Heart left ventricle (tissue), 16 donors: ENCODE measurements at regions not wholly inside any gene's neighbourhood (a gene's known extent, or its start where the extent isn't known, plus 50 kb on each side); places are given as distances from the start of the nearest gene placed in this dataset.

Experiments used
- ATAC-seq, 4 donors: fragments of 200-7000 bp; cut with Tn5 transposase; one replicate each; pipeline ENCODE4 v1.9.1; 2020 to 2022; ENCODE audit warnings: moderate library complexity in 4 of 4, mild to moderate bottlenecking in 3 of 4, moderate number of reproducible peaks in 1 of 4
- DNase-seq, 5 donors: peaks; one replicate each; pipeline ENCODE4 v3.0.0-alpha.2; 2020
- H3K27ac ChIP-seq, 12 donors: fragments of 200-600 bp; sonication (generic) in 4 of 12; one replicate each; pipeline versions ENCODE4 v1.5.0 to v1.8.0; 2016 to 2022; ENCODE audit warnings: mild to moderate bottlenecking in 2 of 12
- H3K27me3 ChIP-seq, 9 donors: fragments of 200-600 bp; sonication (generic) in 2 of 9; one replicate each; pipeline versions ENCODE4 v1.5.1 to v1.8.0; 2016 to 2022; ENCODE audit warnings: mild to moderate bottlenecking in 3 of 9
- H3K36me3 ChIP-seq, 9 donors: fragments of 200-600 bp; sonication (generic) in 2 of 9; one replicate each; pipeline versions ENCODE4 v1.5.0 to v1.8.0; 2018 to 2022; ENCODE audit warnings: mild to moderate bottlenecking in 2 of 9
- H3K4me1 ChIP-seq, 12 donors: fragments of 200-600 bp; sonication (generic) in 4 of 12; one replicate each; pipeline versions ENCODE4 v1.5.0 to v1.8.0; 2016 to 2022; ENCODE audit warnings: mild to moderate bottlenecking in 3 of 12
- H3K4me3 ChIP-seq, 12 donors: fragments of 200-600 bp; sonication (generic) in 4 of 12; one replicate each; pipeline versions ENCODE4 v1.5.0 to v1.8.0; 2017 to 2022; ENCODE audit warnings: mild to moderate bottlenecking in 9 of 12, moderate library complexity in 4 of 12
- H3K9me3 ChIP-seq, 12 donors: fragments of 200-600 bp; sonication (generic) in 4 of 12; one replicate each; pipeline versions ENCODE4 v1.5.0 to v1.8.0; 2016 to 2022; ENCODE audit warnings: mild to moderate bottlenecking in 1 of 12
- CTCF ChIP-seq, 12 donors: fragments of 200-600 bp; sonication (generic) in 4 of 12; IDR thresholded peaks; one replicate each; pipeline versions ENCODE4 v1.5.0 to v1.8.0; 2018 to 2022; ENCODE audit warnings: antibody characterized with exemption in 12 of 12, mild to moderate bottlenecking in 5 of 12
- POLR2A ChIP-seq, 2 donors: fragments of 450-650 bp; IDR thresholded peaks; one replicate each; pipeline ENCODE4 v1.6.1; 2017; ENCODE audit warnings: antibody characterized with exemption in 2 of 2, mild to moderate bottlenecking in 2 of 2, moderate library complexity in 2 of 2
- WGBS, 4 donors: extraction: QIAGEN DNeasy Blood & Tissue Kit in 2 of 4; methylation state at CpG; one replicate each; pipeline versions ENCODE4 v1.1.5 to v1.1.7; 2013 to 2018; 5-methylcytosine and 5-hydroxymethylcytosine counted together
- intact Hi-C, 10 donors: fragments of 100-400 bp; cut with DNase I; formaldehyde crosslinking; loops; one replicate each; pipeline versions ENCODE4 v1.11.1 to v1.14.2; 2022
- donor health status: ischemic (EF 13 %, LVEDD 7.1; RV severe dilation, severe dysfunction).
- donor health status: healthy with polysubstance abuse.
- donor health status: DM: no; HTN: yes; CAD: no.
- donor health status: DM: no; HTN: no; CAD: no.
- donor health status: ischemic (EF 25% LVEDD 6.9; RV normal size, moderate dysfunction).
- donor health status: ischemic (EF 25% LVEDD 5.7; RV mildly dilated, moderate dysfunction).
- donor health status: healthy.
- donor health status: DM: yes; HTN: yes; CAD: no.
- donor health status: ischemic (EF 35%, LVEDD 5.7; RV mildly dilated, moderate dysfunction).
- donor health status: nonischemic (EF 11% LVEDD 7.7; RV severe dilation, severe dysfunction).
- donor health status: DM: yes; HTN: yes; CAD: no.
- donor health status: PGD.
- donor health status: ischemic (EF 29% LVEDD 5.4; RV normal size, mild dysfunction).
- donor health status: nonischemic (EF 23%, LVEDD 6.1; RV moderate dilation, normal function).

DNA sequence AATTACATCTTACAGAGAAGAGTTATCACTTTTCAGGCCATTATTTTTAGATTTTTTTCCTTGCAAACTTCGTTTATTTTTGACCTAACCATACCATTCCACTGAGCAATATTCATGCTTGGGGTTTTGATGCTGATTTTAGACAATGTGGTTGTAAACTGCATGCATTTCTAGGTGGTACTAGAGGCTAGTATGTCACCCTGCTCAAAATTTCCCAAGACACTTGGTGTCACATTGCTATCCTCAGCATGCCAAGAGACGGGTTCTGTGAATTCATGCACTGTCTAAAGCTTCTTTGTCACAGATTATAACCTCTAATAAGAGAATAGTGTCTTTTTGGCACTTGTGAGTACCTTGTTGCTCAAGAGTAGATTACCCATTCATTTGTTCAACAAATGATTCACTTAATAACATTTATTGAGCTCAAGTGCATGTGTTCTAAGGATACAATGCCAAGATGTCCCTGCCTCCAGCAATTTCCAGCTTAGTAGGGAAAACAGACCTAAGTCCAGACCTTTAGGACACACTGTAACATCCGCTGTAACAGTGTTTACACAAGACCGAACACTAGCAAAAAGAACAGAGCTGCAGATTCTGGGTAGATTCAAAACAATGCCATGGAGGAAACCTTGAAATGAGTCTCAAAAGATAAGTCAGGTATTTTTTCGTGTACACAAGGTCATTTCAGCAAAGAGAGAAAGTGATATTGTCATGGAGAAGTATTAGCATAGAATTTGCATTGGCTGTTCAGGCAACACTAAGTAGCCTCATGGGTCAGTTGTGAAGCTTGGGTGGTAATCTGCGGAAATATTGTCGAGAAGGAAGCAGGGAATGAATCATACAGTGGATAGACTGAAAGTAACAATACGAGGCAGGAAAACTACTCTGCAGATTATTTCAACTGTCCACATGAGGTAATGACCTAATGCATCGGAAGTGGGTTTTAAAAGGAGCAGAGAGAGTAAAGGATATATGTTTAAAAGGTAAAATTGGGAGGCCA is 515.1 kb upstream of the ZFP42 start:
- Histone ChIP-seq H3K27me3 (no peaks in the 10 kb centered on the region), H3K4me1 (peaks cover 0 to 17% (median 0%) of the 10 kb centered on the region in 12 donors), H3K27ac (peak overlapping the region in 2 of 12 donors; percentile 19 to 26), H3K4me3 (no peak overlapping the region), H3K9me3 (no peaks in the 10 kb centered on the region), H3K36me3 (no peaks in the 10 kb centered on the region)
- DNase-seq = no peak
- 60 to 66% (median 63%) methylated on average over 9 of the region's 9 CpGs for WGBS, 4 donors
- no peak for ATAC-seq
- TF ChIP-seq POLR2A (IDR thresholded peaks at IDR 0.05) = no peak
- no peak for TF ChIP-seq CTCF (IDR thresholded peaks at IDR 0.05)
- intact Hi-C loops = no loop called here

DNA sequence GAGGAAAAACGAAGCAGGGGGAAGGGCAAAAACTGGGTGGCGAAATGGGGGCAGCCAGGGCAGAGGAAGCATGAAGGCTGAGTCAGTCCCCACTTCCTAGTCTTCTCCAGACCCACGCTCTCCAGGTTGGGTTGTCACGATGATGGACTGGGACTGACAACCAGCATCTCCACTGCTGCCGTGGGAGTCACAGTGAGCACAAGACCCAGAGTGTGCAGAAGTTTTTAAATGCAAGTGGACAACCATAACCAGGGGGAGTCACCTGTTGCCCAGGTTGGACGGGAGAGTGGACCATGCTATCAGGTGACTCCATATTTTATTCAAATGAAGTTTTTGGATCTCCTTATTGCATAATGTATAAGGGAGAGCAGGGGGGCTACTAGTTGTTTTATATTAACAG is 511.4 kb upstream of the ZFP42 start:
- intact Hi-C loops = no loop called here
- 73 to 76% (median 76%) methylated on average over 6 of the region's 6 CpGs for WGBS, 4 donors
- no peak for ATAC-seq
- no peak for DNase-seq
- TF ChIP-seq CTCF (IDR thresholded peaks at IDR 0.05) = no peak
- TF ChIP-seq POLR2A (IDR thresholded peaks at IDR 0.05) = no peak
- H3K9me3 ChIP-seq = peaks cover 0 to 4% (median 0%) of the 10 kb centered on the region in 12 donors
- no peak overlapping the region for H3K4me3 ChIP-seq
- H3K27me3 ChIP-seq = no peaks in the 10 kb centered on the region
- no peak overlapping the region for H3K27ac ChIP-seq
- no peaks in the 10 kb centered on the region for H3K36me3 ChIP-seq
- H3K4me1 ChIP-seq = peaks cover 0 to 8% (median 0%) of the 10 kb centered on the region in 12 donors

DNA sequence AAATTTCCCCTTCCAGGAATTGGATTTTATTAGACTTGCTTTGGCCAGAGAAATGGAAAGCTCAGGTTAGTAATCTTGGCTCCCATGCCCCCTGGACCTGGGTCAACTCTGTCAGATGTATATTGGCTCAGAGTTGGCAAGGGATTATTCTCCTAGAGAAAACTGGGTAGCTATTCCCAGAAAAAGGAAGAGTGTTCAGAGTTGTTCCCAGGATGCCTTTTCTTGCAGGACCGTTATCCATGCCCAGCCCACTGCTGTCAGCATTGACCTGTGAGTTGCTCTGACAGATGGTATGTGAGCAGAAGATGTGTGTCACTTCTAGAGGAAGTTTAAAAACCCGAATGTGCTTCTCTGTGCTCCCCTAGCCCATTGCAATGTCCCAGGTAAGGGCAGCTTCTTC is 509.9 kb upstream of the ZFP42 start:
- no peaks in the 10 kb centered on the region for H3K36me3 ChIP-seq
- ATAC-seq (no peak), DNase-seq (no peak)
- 54 to 68% (median 64%) methylated on average over 2 of the region's 2 CpGs for WGBS, 4 donors
- intact Hi-C loops = no loop called here
- no peaks in the 10 kb centered on the region for H3K27me3 ChIP-seq
- no peak for TF ChIP-seq POLR2A (IDR thresholded peaks at IDR 0.05)
- TF ChIP-seq CTCF (IDR thresholded peaks at IDR 0.05) = no peak
- no peak overlapping the region for H3K27ac ChIP-seq
- no peak overlapping the region for H3K4me3 ChIP-seq
- no peaks in the 10 kb centered on the region for H3K4me1 ChIP-seq
- H3K9me3 ChIP-seq = peaks cover 0 to 4% (median 0%) of the 10 kb centered on the region in 12 donors

- no peak for DNase-seq
- intact Hi-C loops = no loop called here
- H3K36me3 ChIP-seq = no peaks in the 10 kb centered on the region
- H3K4me3 ChIP-seq = no peak overlapping the region
- no peak for ATAC-seq
- no peak overlapping the region for H3K27ac ChIP-seq
- TF ChIP-seq POLR2A (IDR thresholded peaks at IDR 0.05) = no peak
- TF ChIP-seq CTCF (IDR thresholded peaks at IDR 0.05) = no peak
- no peaks in the 10 kb centered on the region for H3K4me1 ChIP-seq
- 66 to 76% (median 76%) methylated on average over 5 of the region's 5 CpGs for WGBS, 4 donors
- H3K27me3 ChIP-seq = no peaks in the 10 kb centered on the region
- H3K9me3 ChIP-seq = peaks cover 0 to 4% (median 0%) of the 10 kb centered on the region in 12 donors
Measured at GRCh38 chr4:187491286-187491685, 504.3 kb upstream of the ZFP42 start.
